GM12878 (cell line): ENCODE measurements at regions not wholly inside any gene's neighbourhood (a gene's known extent, or its start where the extent isn't known, plus 50 kb on each side); places are given as distances from the start of the nearest gene placed in this dataset.

Source experiments
- ATAC-seq: fragments of 200-7000 bp; cut with Tn5 transposase; 3 replicates; pipeline ENCODE4 v1.9.1; 2020; ENCODE audit warnings: mild to moderate bottlenecking, moderate library complexity
- BruUV-seq: library from RNA; stranded (reverse); fragments of 400-500 nt; replicated peaks from 2 replicates; lab custom pipeline; 2021; lab: Mats Ljungman, UMichigan
- CTCF ChIA-PET: fragments of 300-600 bp; sonication (Branson Sonifier 250); formaldehyde crosslinking; extraction: SDS; loops from one replicate; lab custom pipeline; 2021; ENCODE audit warnings: inconsistent platforms; lab: Yijun Ruan, JAX
- POLR2A ChIA-PET: fragments of 350-600 bp; formaldehyde crosslinking; extraction: SDS; loops from one replicate; lab custom pipeline; 2021; ENCODE audit warnings: inconsistent platforms; lab: Charles Lee
- RAD21 ChIA-PET: fragments of 300-600 bp; sonication (Branson Sonifier 250); formaldehyde crosslinking; loops from one replicate; lab custom pipeline; 2023; ENCODE audit warnings: antibody characterized with exemption; ENCODE audit not compliant: unreplicated experiment; lab: Charles Lee
- SMC1A ChIA-PET: fragments of 300-600 bp; sonication (Branson Sonifier 250); formaldehyde crosslinking; loops from one replicate; lab custom pipeline; 2023; ENCODE audit not compliant: unreplicated experiment, uncharacterized antibody; lab: Charles Lee
- DNase-seq: peaks from one replicate; pipeline ENCODE4 v3.0.0-alpha.2; 2011; ENCODE audit warnings: low read depth, low spot score
- FAIRE-seq: peaks from 3 replicates; lab custom pipeline; 2011; peaks lifted over from hg19 to GRCh38; lab: Jason Lieb, UNC
- H2AFZ ChIP-seq: 2 replicates; pipeline ENCODE4 v1.6.0; 2011; ENCODE audit warnings: low read depth, low read length, control low read depth; ENCODE audit not compliant: control insufficient read depth
- H3K27ac ChIP-seq: 2 replicates; pipeline ENCODE4 v1.5.1; 2011; ENCODE audit warnings: control low read depth; ENCODE audit not compliant: control insufficient read depth, insufficient read depth
- H3K27me3 ChIP-seq, 2 experiments: replicated peaks in 1 of 2; 2 replicates each; pipeline versions ENCODE4 v1.6.0 to v1.6.1; 2011; ENCODE audit warnings: low read length in 1 of 2; ENCODE audit not compliant: control insufficient read depth in 2 of 2, insufficient read depth in 2 of 2
- H3K36me3 ChIP-seq, 2 experiments: 2 replicates each; pipeline ENCODE4 v1.5.1; 2011; ENCODE audit warnings: low read length in 1 of 2; ENCODE audit not compliant: control insufficient read depth in 2 of 2, insufficient read depth in 2 of 2
- H3K4me1 ChIP-seq: 2 replicates; pipeline ENCODE4 v1.6.1; 2011; ENCODE audit warnings: mild to moderate bottlenecking, low read length, moderate library complexity, mixed read lengths; ENCODE audit not compliant: control insufficient read depth, insufficient read depth
- H3K4me2 ChIP-seq: 2 replicates; pipeline ENCODE4 v1.6.0; 2011; ENCODE audit warnings: control low read depth; ENCODE audit not compliant: control insufficient read depth, insufficient read depth
- H3K4me3 ChIP-seq: fragments of 200-600 bp; sonication (generic); 2 replicates; pipeline ENCODE4 v1.5.1; 2016
- H3K79me2 ChIP-seq: 2 replicates; pipeline ENCODE4 v1.6.0; 2011; ENCODE audit warnings: low read length; ENCODE audit not compliant: control insufficient read depth, insufficient read depth
- H3K9ac ChIP-seq: 2 replicates; pipeline ENCODE4 v1.8.0; 2011; ENCODE audit warnings: low read length, control low read depth, mixed read lengths; ENCODE audit not compliant: control insufficient read depth, insufficient read depth
- H3K9me3 ChIP-seq: replicated peaks from 3 replicates; pipeline ENCODE4 v1.5.1; 2011; ENCODE audit warnings: mild to moderate bottlenecking, low read length; ENCODE audit not compliant: control insufficient read depth, insufficient read depth
- H4K20me1 ChIP-seq: 2 replicates; pipeline ENCODE4 v1.6.0; 2011; ENCODE audit not compliant: control insufficient read depth, insufficient read depth
- EED ChIP-seq: sonication (generic); IDR thresholded peaks from 2 replicates; pipeline ENCODE4 v1.6.1; 2016; ENCODE audit warnings: antibody characterized with exemption, low read depth
- IRF5 ChIP-seq: fragments of 450-650 bp; IDR thresholded peaks from 2 replicates; pipeline ENCODE4 v1.6.1; 2017; ENCODE audit warnings: borderline replicate concordance
- KLF5 ChIP-seq: fragments of 450-650 bp; IDR thresholded peaks from 2 replicates; pipeline ENCODE4 v1.6.1; 2014; ENCODE audit warnings: mild to moderate bottlenecking; ENCODE audit not compliant: partially characterized antibody
- SUPT20H ChIP-seq: IDR thresholded peaks from 2 replicates; pipeline ENCODE4 v1.6.1; 2011; ENCODE audit warnings: low read depth, mild to moderate bottlenecking, low read length, moderate library complexity, borderline replicate concordance; ENCODE audit not compliant: control insufficient read depth
- YY1 ChIP-seq: IDR thresholded peaks from 2 replicates; pipeline ENCODE4 v1.6.1; 2011; ENCODE audit warnings: low read depth, mild to moderate bottlenecking, low read length
- WGBS: methylation state at CpG from one replicate; pipeline ENCODE4 v1.1.6; 2016; ENCODE audit warnings: low lambda C conversion rate; ENCODE audit not compliant: insufficient replicate concordance, insufficient coverage; ENCODE audit errors: missing lambda C conversion rate; 5-methylcytosine and 5-hydroxymethylcytosine counted together
- in situ Hi-C: fragments of 300-500 bp; cut with MboI; formaldehyde crosslinking; loops from 9 replicates; pipeline ENCODE4 v1.14.3; 2018; ENCODE audit warnings: mixed read lengths
- intact Hi-C: fragments of 100-400 bp; cut with micrococcal nuclease; formaldehyde crosslinking; loops from one replicate; pipeline ENCODE4 v1.14.2; 2022; ENCODE audit not compliant: unreplicated experiment

GRCh38 chr14:98062083-98062482, 1209.9 kb downstream of the BCL11B start (continued):
- TF ChIP-seq IRF5 (no peak), KLF5 (no peak)

- FAIRE-seq (no peak), ATAC-seq (no peak), DNase-seq (no peak)
- Histone ChIP-seq H3K79me2 (no peaks in the 10 kb centered on the region), H3K9ac (no peak overlapping the region), H3K4me2 (no peak overlapping the region), H2AFZ (no peak overlapping the region), H3K4me1 (no peaks in the 10 kb centered on the region), H3K36me3 (no peaks in the 10 kb centered on the region), H3K4me3 (no peak overlapping the region), H3K27me3 (no peaks in the 10 kb centered on the region), H4K20me1 (no peaks in the 10 kb centered on the region), H3K27ac (no peak overlapping the region), H3K9me3 (no peaks in the 10 kb centered on the region)
- CTCF ChIA-PET, result interaction anchor here (1.3 kb wide), 1 partner anchor 68 kb away, joined by 4 read pairs; no protein-coding TSS in a partner anchor
- RAD21 ChIA-PET, result no interaction called here
- SMC1A ChIA-PET, result interaction anchor here (1.6 kb wide), 1 partner anchor 13 kb away, joined by 5 read pairs; no protein-coding TSS in a partner anchor
- POLR2A ChIA-PET, result no interaction called here
- intact Hi-C loops, result no loop called here
- BruUV-seq, result no TSS peak
- in situ Hi-C loops, result no loop called here
- TF ChIP-seq YY1 (no peak), EED (no peak), SUPT20H (no peak)
- TF ChIP-seq, all 136 proteins: peak for 0
- 0% methylated on average over 2 of the region's 2 CpGs for WGBS
These were observed 1202.3 kb downstream of the BCL11B start for GRCh38 chr14:98069712-98070171.
